ENCODE measurements at regions not wholly inside any gene's neighbourhood (a gene's known extent, or its start where the extent isn't known, plus 50 kb on each side); places are given as distances from the start of the nearest gene placed in this dataset.

- no peak overlapping the region for H3K4me3 ChIP-seq
- H3K27me3 ChIP-seq (replicated peaks; ENCODE audit: insufficient read depth) = no peaks in the 10 kb centered on the region
- intact Hi-C loops (cut with DNase I) = no loop called here
- WGBS = 91% methylated on average over 6 of the region's 6 CpGs
- H3K9me3 ChIP-seq = no peaks in the 10 kb centered on the region
- no peaks in the 10 kb centered on the region for H3K36me3 ChIP-seq
- no peak overlapping the region for H3K27ac ChIP-seq
- no peak for TF ChIP-seq POLR2AphosphoS5 (IDR thresholded peaks at IDR 0.05)
- no peak for TF ChIP-seq POLR2A (IDR thresholded peaks at IDR 0.05)
- TF ChIP-seq, protein P1, sequence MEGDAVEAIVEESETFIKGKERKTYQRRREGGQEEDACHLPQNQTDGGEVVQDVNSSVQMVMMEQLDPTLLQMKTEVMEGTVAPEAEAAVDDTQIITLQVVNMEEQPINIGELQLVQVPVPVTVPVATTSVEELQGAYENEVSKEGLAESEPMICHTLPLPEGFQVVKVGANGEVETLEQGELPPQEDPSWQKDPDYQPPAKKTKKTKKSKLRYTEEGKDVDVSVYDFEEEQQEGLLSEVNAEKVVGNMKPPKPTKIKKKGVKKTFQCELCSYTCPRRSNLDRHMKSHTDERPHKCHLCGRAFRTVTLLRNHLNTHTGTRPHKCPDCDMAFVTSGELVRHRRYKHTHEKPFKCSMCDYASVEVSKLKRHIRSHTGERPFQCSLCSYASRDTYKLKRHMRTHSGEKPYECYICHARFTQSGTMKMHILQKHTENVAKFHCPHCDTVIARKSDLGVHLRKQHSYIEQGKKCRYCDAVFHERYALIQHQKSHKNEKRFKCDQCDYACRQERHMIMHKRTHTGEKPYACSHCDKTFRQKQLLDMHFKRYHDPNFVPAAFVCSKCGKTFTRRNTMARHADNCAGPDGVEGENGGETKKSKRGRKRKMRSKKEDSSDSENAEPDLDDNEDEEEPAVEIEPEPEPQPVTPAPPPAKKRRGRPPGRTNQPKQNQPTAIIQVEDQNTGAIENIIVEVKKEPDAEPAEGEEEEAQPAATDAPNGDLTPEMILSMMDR (IDR thresholded peaks at IDR 0.05) = no peak
- H3K4me1 ChIP-seq (replicated peaks) = no peaks in the 10 kb centered on the region
- no peak for DNase-seq (ENCODE audit: low spot score)
Measured at GRCh38 chr3:64859625-64860535, 172.1 kb upstream of the ADAMTS9 start.

- intact Hi-C loops (cut with DNase I) = no loop called here
- TF ChIP-seq POLR2AphosphoS5 (IDR thresholded peaks at IDR 0.05) (no peak), POLR2A (IDR thresholded peaks at IDR 0.05) (no peak)
- TF ChIP-seq, protein P1 (IDR thresholded peaks at IDR 0.05) = no peak
- WGBS = 74% methylated on average over 3 of the region's 3 CpGs
Measured at GRCh38 chr3:64856977-64857516, 169.2 kb upstream of the ADAMTS9 start.

DNA sequence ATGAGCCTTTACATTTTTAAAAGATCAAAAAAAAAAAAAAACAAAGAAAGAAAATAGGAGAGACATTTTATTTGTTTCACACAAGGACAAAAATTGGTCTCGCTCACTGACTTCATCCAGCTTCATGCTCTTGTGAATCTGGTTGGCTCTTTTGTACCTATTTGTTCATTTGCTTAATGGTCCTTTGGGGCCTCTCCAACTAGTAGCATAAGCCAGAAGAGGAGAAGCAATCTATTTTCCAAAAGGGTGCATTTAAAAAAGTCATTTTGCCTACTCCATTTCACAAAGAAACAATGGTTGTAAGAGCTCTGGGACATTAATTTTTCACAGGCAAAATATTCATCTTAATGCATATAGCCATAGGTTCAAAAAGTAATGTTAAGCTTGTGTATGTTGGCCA lies 168.3 kb upstream of the ADAMTS9 start:
- Histone ChIP-seq H3K4me1 (replicated peaks) (no peaks in the 10 kb centered on the region), H3K9me3 (no peaks in the 10 kb centered on the region), H3K27ac (no peak overlapping the region), H3K4me3 (no peak overlapping the region), H3K36me3 (no peaks in the 10 kb centered on the region), H3K27me3 (replicated peaks; ENCODE audit: insufficient read depth) (no peaks in the 10 kb centered on the region)
- intact Hi-C loops (cut with DNase I) = no loop called here
- WGBS = 89% methylated on average over 1 of the region's 1 CpG
- no peak for DNase-seq (ENCODE audit: low spot score)
- TF ChIP-seq POLR2A (IDR thresholded peaks at IDR 0.05) (no peak), POLR2AphosphoS5 (IDR thresholded peaks at IDR 0.05) (no peak)
- TF ChIP-seq, protein P1 (IDR thresholded peaks at IDR 0.05) = no peak

More at GRCh38 chr3:64856977-64857516, 169.2 kb upstream of the ADAMTS9 start:
- no peaks in the 10 kb centered on the region for H3K4me1 ChIP-seq (replicated peaks)
- no peaks in the 10 kb centered on the region for H3K36me3 ChIP-seq
- H3K27me3 ChIP-seq (replicated peaks; ENCODE audit: insufficient read depth) = no peaks in the 10 kb centered on the region
- H3K4me3 ChIP-seq = no peak overlapping the region
- no peaks in the 10 kb centered on the region for H3K9me3 ChIP-seq
- no peak for DNase-seq (ENCODE audit: low spot score)
- no peak overlapping the region for H3K27ac ChIP-seq

DNA sequence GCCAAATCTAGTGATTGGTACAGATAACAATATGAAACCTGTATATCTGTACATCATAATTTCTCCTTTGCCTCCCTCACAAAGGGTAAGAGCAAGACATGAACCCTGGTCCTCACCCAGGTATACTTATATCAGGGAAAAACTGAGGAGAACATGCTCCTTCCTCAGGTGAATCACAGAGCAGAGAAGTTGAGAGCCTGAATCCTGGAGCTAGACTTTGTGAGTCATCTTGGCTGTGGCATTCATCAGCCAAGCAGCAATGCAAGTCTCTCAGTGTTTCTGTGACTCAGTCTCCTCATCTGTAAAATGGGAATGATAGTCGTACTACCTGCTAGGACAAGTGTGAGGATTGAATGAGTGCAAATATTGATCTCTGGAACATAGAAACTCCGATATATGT lies 165.7 kb upstream of the ADAMTS9 start:
- no peak overlapping the region for H3K27ac ChIP-seq
- no peaks in the 10 kb centered on the region for H3K4me1 ChIP-seq (replicated peaks)
- H3K9me3 ChIP-seq = no peaks in the 10 kb centered on the region
- H3K36me3 ChIP-seq = no peaks in the 10 kb centered on the region
- H3K27me3 ChIP-seq (replicated peaks; ENCODE audit: insufficient read depth) = no peaks in the 10 kb centered on the region
- DNase-seq (ENCODE audit: low spot score) = no peak
- intact Hi-C loops (cut with DNase I) = no loop called here
- no peak overlapping the region for H3K4me3 ChIP-seq
- TF ChIP-seq, protein P1 (IDR thresholded peaks at IDR 0.05) = no peak
- TF ChIP-seq POLR2AphosphoS5 (IDR thresholded peaks at IDR 0.05) (no peak), POLR2A (IDR thresholded peaks at IDR 0.05) (no peak)
- 90% methylated on average over 2 of the region's 2 CpGs for WGBS
